NCI-H1930 (cell line): ENCODE measurements at regions not wholly inside any gene's neighbourhood (a gene's known extent, or its start where the extent isn't known, plus 50 kb on each side); places are given as distances from the start of the nearest gene placed in this dataset.

Source experiments
- DNase-seq, 2 experiments: peaks; one replicate each; lab custom pipeline; 2025; lab: John Stamatoyannopoulos, UW

- DNase-seq: peak; percentile 20 to 31
These were observed 617.6 kb downstream of the LRFN5 start for GRCh38 chr14:42224053-42224888.

- DNase-seq: no peak
These were observed 616.3 kb downstream of the LRFN5 start for GRCh38 chr14:42222924-42223471.

- DNase-seq: no peak
These were observed 608.4 kb downstream of the LRFN5 start for GRCh38 chr14:42214981-42215491.

GRCh38 chr14:42200957-42201356 is 594.3 kb downstream of the LRFN5 start:
- DNase-seq: no peak

- no peak for DNase-seq
These were observed 591.3 kb downstream of the LRFN5 start for GRCh38 chr14:42198010-42198409.

- DNase-seq: no peak
These were observed 586.3 kb downstream of the LRFN5 start for GRCh38 chr14:42192738-42193653.

- DNase-seq: no peak
These were observed 584.1 kb downstream of the LRFN5 start for GRCh38 chr14:42190744-42191143.

- DNase-seq: no peak
These were observed 581.2 kb downstream of the LRFN5 start for GRCh38 chr14:42187846-42188245.

GRCh38 chr14:42185718-42186117 is 579.0 kb downstream of the LRFN5 start:
- DNase-seq: no peak

GRCh38 chr14:42174357-42174756 is 567.7 kb downstream of the LRFN5 start:
- no peak for DNase-seq

- no peak for DNase-seq
These were observed 566.5 kb downstream of the LRFN5 start for GRCh38 chr14:42173206-42173605.

- DNase-seq: no peak
These were observed 565.6 kb downstream of the LRFN5 start for GRCh38 chr14:42172304-42172703.

- no peak for DNase-seq
These were observed 556.5 kb downstream of the LRFN5 start for GRCh38 chr14:42163136-42163535.

GRCh38 chr14:42159138-42159537 is 552.5 kb downstream of the LRFN5 start:
- no peak for DNase-seq

GRCh38 chr14:42149609-42150261 is 543.1 kb downstream of the LRFN5 start:
- DNase-seq: no peak

- DNase-seq: no peak
These were observed 539.1 kb downstream of the LRFN5 start for GRCh38 chr14:42145766-42146165.

GRCh38 chr14:42143114-42143513 is 536.4 kb downstream of the LRFN5 start:
- DNase-seq: no peak

GRCh38 chr14:42141328-42141727 is 534.7 kb downstream of the LRFN5 start:
- no peak for DNase-seq

GRCh38 chr14:42140831-42141279 is 534.2 kb downstream of the LRFN5 start:
- DNase-seq: no peak

GRCh38 chr14:42140001-42140400 is 533.3 kb downstream of the LRFN5 start:
- DNase-seq: no peak

GRCh38 chr14:42138406-42138805 is 531.7 kb downstream of the LRFN5 start:
- no peak for DNase-seq

GRCh38 chr14:42130815-42131214 is 524.1 kb downstream of the LRFN5 start:
- DNase-seq: no peak
